HFF-Myc (cell line): ENCODE measurements at regions not wholly inside any gene's neighbourhood (a gene's known extent, or its start where the extent isn't known, plus 50 kb on each side); places are given as distances from the start of the nearest gene placed in this dataset.
"Not testable (repeated sequence)": the region's sequence is repeated elsewhere in the genome, so short reads cannot be mapped to it uniquely, and the experiment has no call there.

Experiments
- DNase-seq: peaks from one replicate; pipeline ENCODE4 v3.0.0-alpha.2; 2011; ENCODE audit warnings: low read depth; ENCODE audit errors: extremely low read depth
- H3K4me3 ChIP-seq: replicated peaks from 2 replicates; pipeline ENCODE4 v1.5.1; 2011; ENCODE audit warnings: low read depth, mild to moderate bottlenecking, control low read depth, low read length
- TF ChIP-seq, protein P1 (sequence below): IDR thresholded peaks from 2 replicates; pipeline ENCODE4 v1.5.1; 2012; ENCODE audit warnings: mild to moderate bottlenecking, low read depth, low read length, control low read depth; ENCODE audit errors: missing control alignments

DNA sequence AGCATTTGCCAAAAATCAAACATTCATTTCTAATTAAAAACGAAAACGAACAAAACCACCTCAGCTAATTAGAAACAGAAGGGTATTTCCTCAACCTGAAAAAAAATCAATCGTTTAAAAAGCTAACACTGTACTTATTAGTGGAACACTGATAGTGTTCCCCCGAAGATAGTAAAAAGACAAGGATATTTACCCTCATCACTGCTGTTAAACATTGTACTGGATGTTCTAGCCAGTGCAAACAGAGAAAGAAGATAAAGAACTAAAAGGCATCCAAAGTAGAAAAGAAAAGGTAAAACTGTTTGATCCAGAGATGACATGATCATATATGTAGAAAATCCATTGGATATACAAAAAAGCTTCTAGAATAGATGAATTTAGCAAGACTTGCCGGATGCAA lies 508.3 kb downstream of the DMRTA1 start:
- TF ChIP-seq, protein P1, sequence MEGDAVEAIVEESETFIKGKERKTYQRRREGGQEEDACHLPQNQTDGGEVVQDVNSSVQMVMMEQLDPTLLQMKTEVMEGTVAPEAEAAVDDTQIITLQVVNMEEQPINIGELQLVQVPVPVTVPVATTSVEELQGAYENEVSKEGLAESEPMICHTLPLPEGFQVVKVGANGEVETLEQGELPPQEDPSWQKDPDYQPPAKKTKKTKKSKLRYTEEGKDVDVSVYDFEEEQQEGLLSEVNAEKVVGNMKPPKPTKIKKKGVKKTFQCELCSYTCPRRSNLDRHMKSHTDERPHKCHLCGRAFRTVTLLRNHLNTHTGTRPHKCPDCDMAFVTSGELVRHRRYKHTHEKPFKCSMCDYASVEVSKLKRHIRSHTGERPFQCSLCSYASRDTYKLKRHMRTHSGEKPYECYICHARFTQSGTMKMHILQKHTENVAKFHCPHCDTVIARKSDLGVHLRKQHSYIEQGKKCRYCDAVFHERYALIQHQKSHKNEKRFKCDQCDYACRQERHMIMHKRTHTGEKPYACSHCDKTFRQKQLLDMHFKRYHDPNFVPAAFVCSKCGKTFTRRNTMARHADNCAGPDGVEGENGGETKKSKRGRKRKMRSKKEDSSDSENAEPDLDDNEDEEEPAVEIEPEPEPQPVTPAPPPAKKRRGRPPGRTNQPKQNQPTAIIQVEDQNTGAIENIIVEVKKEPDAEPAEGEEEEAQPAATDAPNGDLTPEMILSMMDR = no peak
- DNase-seq = no peak

DNA sequence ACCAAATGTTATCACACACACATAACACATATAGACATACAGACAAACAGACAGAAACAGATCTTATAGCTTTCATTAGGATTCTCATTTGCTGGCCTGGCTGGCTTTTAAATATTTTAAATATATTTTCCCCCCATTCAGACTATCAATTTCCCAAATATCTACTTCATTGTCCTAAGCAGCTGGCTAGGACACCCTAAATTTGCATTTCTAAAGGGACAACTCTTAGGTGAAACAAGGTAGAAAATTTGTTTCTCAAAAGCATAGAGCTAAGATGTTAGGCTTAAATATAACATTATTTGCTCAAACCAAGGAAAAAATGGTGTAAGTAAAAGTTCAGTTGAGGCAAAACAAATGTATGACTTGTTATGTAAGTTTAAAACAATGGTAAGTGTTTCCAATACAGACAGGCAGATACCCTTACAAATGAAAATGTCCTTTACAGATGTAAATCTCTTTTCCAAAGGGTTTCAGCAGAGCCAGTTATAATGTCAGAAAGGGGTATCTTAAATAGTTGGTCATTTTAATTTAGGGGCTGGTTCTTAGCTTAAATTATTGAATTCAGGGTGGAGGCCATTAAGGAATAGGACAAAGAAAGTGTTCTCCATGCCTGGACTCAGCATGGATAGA lies 522.8 kb downstream of the DMRTA1 start:
- DNase-seq = no peak
- H3K4me3 ChIP-seq = no peak overlapping the region
- TF ChIP-seq, protein P1 = no peak

More for the DNA sequence above, 508.3 kb downstream of the DMRTA1 start:
- H3K4me3 ChIP-seq = no peak overlapping the region

DNA sequence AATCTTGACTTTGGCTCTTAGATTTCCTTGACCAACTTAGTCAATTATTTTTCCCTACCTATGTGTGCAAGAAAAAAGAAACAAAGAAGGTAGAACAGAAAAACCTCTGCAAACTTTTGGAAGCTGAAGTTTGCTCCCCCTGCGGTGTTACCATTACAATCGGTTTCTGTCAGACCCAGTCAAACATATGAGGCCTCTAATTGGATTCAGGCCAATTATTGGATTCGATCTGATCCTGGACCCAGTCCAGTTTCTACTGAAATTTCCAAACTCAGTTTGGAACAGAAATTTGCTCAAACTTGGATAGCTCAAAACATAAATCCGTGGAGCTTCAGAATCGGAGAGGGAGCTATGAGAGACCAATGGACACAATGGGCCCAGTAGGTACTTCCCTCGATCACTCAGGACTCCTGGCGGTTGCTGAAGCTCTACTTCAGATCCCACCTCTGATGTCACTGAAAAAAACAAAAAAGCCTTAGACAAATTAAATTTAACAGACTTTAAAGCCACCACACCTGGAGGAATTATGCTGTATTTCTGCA lies 523.9 kb downstream of the DMRTA1 start:
- H3K4me3 ChIP-seq = no peak overlapping the region
- TF ChIP-seq, protein P1 = no peak
- no peak for DNase-seq

DNA sequence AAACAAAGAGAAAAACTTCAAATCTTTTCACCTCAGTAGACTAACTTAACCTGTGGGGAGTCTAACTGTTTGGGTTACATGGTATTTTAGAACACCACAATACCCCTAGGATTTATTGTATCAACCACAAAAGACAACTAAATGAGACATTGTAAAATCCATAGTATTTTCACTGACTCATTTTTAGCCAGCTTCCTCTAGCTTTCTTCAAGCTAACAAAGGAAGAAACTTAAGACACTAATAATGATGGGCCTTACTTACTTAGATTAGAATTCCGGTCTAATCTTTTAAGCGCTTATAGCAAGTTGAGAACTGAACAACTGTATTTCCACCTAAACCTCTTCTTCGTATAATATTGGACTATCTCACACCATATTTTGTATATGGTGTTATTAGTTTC lies 529.3 kb downstream of the DMRTA1 start:
- no peak for DNase-seq
- TF ChIP-seq, protein P1 = no peak
- H3K4me3 ChIP-seq = no peak overlapping the region

DNA sequence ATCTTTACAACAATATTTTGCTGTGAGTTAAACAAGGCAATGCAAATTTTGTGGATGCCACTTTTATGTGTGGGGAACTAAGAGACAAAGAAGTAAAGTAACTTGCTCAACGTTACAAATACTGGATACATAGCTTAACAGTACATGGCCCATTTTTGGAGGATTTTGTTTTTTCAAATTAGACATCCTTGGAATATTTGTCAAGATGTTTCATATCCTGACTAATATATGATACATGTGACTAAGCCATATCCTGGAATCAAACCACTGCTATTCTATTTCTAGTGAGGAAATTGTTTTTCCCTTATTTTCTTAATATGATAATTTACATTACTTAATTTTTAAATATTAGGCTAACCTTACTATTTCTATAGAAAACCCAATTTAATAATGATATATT lies 529.8 kb downstream of the DMRTA1 start:
- H3K4me3 ChIP-seq = no peak overlapping the region
- no peak for DNase-seq
- TF ChIP-seq, protein P1 = no peak

DNA sequence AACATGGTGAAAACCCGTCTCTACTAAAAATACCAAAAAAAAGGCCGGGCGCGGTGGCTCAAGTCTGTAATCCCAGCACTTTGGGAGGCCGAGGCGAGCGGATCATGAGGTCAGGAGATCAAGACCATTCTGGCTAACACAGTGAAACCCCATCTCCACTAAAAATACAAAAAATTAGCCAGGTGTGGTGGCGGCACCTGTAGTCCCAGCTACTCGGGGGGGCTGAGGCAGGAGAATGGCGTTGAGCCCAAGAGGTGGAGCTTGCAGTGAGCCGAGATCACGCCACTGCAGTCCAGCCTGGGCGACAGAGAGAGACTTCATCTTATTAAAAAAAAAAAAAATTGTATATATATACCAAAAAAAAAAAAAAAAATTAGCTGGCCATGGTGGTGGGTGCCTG lies 533.8 kb downstream of the DMRTA1 start:
- not testable (repeated sequence) for DNase-seq, H3K4me3 ChIP-seq

DNA sequence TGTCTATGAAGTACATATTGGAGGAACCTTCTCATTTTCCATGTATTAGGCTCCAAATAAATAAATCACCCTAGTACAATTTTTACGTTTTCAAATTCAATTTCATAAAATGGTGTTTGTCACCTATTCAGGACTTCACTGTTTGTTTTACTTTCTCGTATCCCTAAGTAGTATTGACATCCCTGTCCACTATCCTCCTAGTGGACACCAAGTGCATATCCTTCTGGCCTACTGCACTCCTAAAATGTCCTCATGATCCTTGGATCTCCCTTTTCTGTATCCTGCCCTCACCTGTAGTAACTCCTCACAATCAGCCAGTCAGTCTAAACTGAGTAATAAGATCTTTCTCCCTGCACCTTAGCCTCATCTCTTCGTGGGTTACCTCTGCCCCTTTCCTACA lies 539.9 kb downstream of the DMRTA1 start:
- no peak overlapping the region for H3K4me3 ChIP-seq
- no peak for DNase-seq
- TF ChIP-seq, protein P1 = no peak
